Epithelial cell of esophagus (primary cell): ENCODE measurements at regions not wholly inside any gene's neighbourhood (a gene's known extent, or its start where the extent isn't known, plus 50 kb on each side); places are given as distances from the start of the nearest gene placed in this dataset.
A peak's percentile ranks its signal among the peaks of the same experiment; 100 is the strongest.

Experiments
- DNase-seq: peaks from one replicate; pipeline ENCODE4 v3.0.0; 2010; ENCODE audit warnings: low read depth
- H3K4me3 ChIP-seq: 2 replicates; pipeline ENCODE4 v1.5.1; 2011; ENCODE audit warnings: mild to moderate bottlenecking, low read length, control low read depth
- CTCF ChIP-seq: IDR thresholded peaks from 2 replicates; pipeline ENCODE4 v1.5.1; 2011; ENCODE audit warnings: low read depth, mild to moderate bottlenecking, low read length, control low read depth, inconsistent platforms; ENCODE audit not compliant: insufficient read depth; ENCODE audit errors: missing control alignments

- peak; percentile 90 for DNase-seq
- H3K4me3 ChIP-seq = no peak overlapping the region
- TF ChIP-seq CTCF = no peak
These were observed 391.3 kb downstream of the EFNB2 start for GRCh38 chr13:106143930-106144709.

GRCh38 chr13:106143392-106143791 lies 392.1 kb downstream of the EFNB2 start:
- DNase-seq = no peak
- no peak for TF ChIP-seq CTCF
- H3K4me3 ChIP-seq = no peak overlapping the region

- H3K4me3 ChIP-seq = no peak overlapping the region
- no peak for DNase-seq
- no peak for TF ChIP-seq CTCF
These were observed 395.0 kb downstream of the EFNB2 start for GRCh38 chr13:106140476-106140875.

- H3K4me3 ChIP-seq = no peak overlapping the region
- no peak for DNase-seq
- no peak for TF ChIP-seq CTCF
These were observed 395.5 kb downstream of the EFNB2 start for GRCh38 chr13:106139942-106140341.

- TF ChIP-seq CTCF = no peak
- no peak for DNase-seq
- no peak overlapping the region for H3K4me3 ChIP-seq
These were observed 396.1 kb downstream of the EFNB2 start for GRCh38 chr13:106139377-106139776.

GRCh38 chr13:106138620-106139019 lies 396.8 kb downstream of the EFNB2 start:
- no peak for TF ChIP-seq CTCF
- DNase-seq = no peak
- no peak overlapping the region for H3K4me3 ChIP-seq

- DNase-seq = peak; percentile 75
- no peak overlapping the region for H3K4me3 ChIP-seq
- no peak for TF ChIP-seq CTCF
These were observed 402.4 kb downstream of the EFNB2 start for GRCh38 chr13:106133025-106133424.
